HL-60 (cell line): ENCODE measurements at regions not wholly inside any gene's neighbourhood (a gene's known extent, or its start where the extent isn't known, plus 50 kb on each side); places are given as distances from the start of the nearest gene placed in this dataset.

Source experiments
- DNase-seq, 2 experiments: peaks; one replicate each; pipeline ENCODE4 v3.0.0-alpha.2; 2010 to 2020; ENCODE audit warnings: low read depth in 1 of 2, low spot score in 1 of 2
- H3K27ac ChIP-seq: fragments of 250-450 bp; sonication (Bioruptor Pico); replicated peaks from 2 replicates; pipeline ENCODE4 v1.5.1; 2020; ENCODE audit warnings: mild to moderate bottlenecking, moderate library complexity
- H3K27me3 ChIP-seq: fragments of 250-450 bp; sonication (Bioruptor Pico); 2 replicates; pipeline ENCODE4 v1.5.1; 2021; ENCODE audit warnings: mild to moderate bottlenecking, moderate library complexity; ENCODE audit not compliant: insufficient read depth, poor library complexity, severe bottlenecking
- H3K4me3 ChIP-seq: replicated peaks from 2 replicates; pipeline ENCODE4 v1.5.1; 2011; ENCODE audit warnings: mild to moderate bottlenecking, control low read depth, low read length; ENCODE audit not compliant: insufficient read depth
- GABPA ChIP-seq: IDR thresholded peaks from 2 replicates; pipeline ENCODE4 v1.6.1; 2012; ENCODE audit warnings: low read depth
- POLR2AphosphoS5 ChIP-seq: IDR thresholded peaks from 2 replicates; pipeline ENCODE4 v1.6.1; 2012; ENCODE audit warnings: low read depth
- SPI1 ChIP-seq: IDR thresholded peaks from 2 replicates; pipeline ENCODE4 v1.6.1; 2012; ENCODE audit warnings: low read depth, mild to moderate bottlenecking, borderline replicate concordance
- TF ChIP-seq, protein P1 (sequence below): IDR thresholded peaks from 2 replicates; pipeline ENCODE4 v1.6.1; 2012; ENCODE audit warnings: low read depth; ENCODE audit not compliant: insufficient replicate concordance
- TF ChIP-seq, protein P2 (sequence below): IDR thresholded peaks from one replicate; pipeline ENCODE4 v1.5.1; 2011; ENCODE audit warnings: low read length, control low read depth, inconsistent platforms; ENCODE audit not compliant: insufficient read depth

DNA sequence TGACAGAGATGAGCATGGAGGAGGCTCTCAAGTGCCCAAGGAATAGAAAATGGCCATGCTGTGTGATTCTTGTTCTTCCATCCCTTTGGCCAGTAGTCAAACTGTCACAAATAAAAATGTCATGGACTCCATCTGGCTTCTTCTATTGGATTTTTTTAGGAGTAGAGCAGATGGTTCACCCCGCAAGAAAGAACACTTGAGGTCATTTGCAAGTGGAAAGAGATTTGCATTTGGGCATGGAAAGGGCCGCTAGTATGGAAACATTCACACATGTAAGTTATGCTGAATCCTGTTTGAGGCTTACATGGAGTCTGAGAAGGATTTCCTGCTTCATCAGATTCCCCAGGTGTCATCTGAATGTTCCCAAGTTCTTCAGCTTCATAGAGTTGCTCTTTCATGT is 53.1 kb upstream of the CFAP161 start:
- Histone ChIP-seq H3K27me3 (no peaks in the 10 kb centered on the region), H3K4me3 (no peak overlapping the region), H3K27ac (no peak overlapping the region)
- no peak for DNase-seq
- TF ChIP-seq, protein P1, sequence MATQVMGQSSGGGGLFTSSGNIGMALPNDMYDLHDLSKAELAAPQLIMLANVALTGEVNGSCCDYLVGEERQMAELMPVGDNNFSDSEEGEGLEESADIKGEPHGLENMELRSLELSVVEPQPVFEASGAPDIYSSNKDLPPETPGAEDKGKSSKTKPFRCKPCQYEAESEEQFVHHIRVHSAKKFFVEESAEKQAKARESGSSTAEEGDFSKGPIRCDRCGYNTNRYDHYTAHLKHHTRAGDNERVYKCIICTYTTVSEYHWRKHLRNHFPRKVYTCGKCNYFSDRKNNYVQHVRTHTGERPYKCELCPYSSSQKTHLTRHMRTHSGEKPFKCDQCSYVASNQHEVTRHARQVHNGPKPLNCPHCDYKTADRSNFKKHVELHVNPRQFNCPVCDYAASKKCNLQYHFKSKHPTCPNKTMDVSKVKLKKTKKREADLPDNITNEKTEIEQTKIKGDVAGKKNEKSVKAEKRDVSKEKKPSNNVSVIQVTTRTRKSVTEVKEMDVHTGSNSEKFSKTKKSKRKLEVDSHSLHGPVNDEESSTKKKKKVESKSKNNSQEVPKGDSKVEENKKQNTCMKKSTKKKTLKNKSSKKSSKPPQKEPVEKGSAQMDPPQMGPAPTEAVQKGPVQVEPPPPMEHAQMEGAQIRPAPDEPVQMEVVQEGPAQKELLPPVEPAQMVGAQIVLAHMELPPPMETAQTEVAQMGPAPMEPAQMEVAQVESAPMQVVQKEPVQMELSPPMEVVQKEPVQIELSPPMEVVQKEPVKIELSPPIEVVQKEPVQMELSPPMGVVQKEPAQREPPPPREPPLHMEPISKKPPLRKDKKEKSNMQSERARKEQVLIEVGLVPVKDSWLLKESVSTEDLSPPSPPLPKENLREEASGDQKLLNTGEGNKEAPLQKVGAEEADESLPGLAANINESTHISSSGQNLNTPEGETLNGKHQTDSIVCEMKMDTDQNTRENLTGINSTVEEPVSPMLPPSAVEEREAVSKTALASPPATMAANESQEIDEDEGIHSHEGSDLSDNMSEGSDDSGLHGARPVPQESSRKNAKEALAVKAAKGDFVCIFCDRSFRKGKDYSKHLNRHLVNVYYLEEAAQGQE, result no peak
- no peak for TF ChIP-seq GABPA
- TF ChIP-seq POLR2AphosphoS5, result no peak
- TF ChIP-seq, protein P2, sequence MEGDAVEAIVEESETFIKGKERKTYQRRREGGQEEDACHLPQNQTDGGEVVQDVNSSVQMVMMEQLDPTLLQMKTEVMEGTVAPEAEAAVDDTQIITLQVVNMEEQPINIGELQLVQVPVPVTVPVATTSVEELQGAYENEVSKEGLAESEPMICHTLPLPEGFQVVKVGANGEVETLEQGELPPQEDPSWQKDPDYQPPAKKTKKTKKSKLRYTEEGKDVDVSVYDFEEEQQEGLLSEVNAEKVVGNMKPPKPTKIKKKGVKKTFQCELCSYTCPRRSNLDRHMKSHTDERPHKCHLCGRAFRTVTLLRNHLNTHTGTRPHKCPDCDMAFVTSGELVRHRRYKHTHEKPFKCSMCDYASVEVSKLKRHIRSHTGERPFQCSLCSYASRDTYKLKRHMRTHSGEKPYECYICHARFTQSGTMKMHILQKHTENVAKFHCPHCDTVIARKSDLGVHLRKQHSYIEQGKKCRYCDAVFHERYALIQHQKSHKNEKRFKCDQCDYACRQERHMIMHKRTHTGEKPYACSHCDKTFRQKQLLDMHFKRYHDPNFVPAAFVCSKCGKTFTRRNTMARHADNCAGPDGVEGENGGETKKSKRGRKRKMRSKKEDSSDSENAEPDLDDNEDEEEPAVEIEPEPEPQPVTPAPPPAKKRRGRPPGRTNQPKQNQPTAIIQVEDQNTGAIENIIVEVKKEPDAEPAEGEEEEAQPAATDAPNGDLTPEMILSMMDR, result no peak
- TF ChIP-seq SPI1, result no peak

DNA sequence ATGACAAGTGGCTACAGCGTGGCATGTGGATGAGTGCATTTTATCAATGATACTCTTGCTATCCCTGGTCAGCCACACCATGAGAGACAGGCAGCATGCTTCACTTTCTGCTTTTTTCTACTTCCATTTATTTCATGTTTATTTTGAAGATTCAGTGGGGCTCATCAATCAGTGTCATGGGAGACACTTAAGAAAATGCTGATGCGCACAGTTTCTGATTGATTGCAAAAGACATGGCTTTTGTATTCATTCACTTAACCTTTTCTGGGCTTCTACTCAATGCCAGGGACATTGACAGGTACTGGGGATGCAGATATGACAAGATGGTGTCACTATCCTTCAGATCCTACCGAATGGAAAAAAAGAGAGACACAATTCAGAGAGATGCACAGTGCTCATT is 50.9 kb upstream of the CFAP161 start:
- Histone ChIP-seq H3K27ac (no peak overlapping the region), H3K4me3 (no peak overlapping the region), H3K27me3 (no peaks in the 10 kb centered on the region)
- DNase-seq, result no peak
- TF ChIP-seq, protein P1, result no peak
- TF ChIP-seq SPI1 (no peak), POLR2AphosphoS5 (no peak), GABPA (no peak)
- TF ChIP-seq, protein P2, result no peak
